Mesenchymal stem cell (in vitro differentiated cells and primary cell): ENCODE measurements at regions not wholly inside any gene's neighbourhood (a gene's known extent, or its start where the extent isn't known, plus 50 kb on each side); places are given as distances from the start of the nearest gene placed in this dataset.

Source experiments
- DNase-seq: peaks from one replicate; pipeline ENCODE4 v3.0.0-alpha.2; 2013
- H2AFZ ChIP-seq: one replicate; pipeline ENCODE4 v1.6.1; 2013; ENCODE audit warnings: low read depth, mild to moderate bottlenecking, control low read depth, inconsistent platforms, low read length, moderate library complexity
- H2AK5ac ChIP-seq: 2 replicates; pipeline ENCODE4 v1.6.1; 2013; ENCODE audit warnings: low read length, moderate library complexity, mild to moderate bottlenecking, inconsistent platforms; ENCODE audit not compliant: severe bottlenecking
- H2BK120ac ChIP-seq: one replicate; pipeline ENCODE4 v1.6.1; 2013; ENCODE audit warnings: low read depth, mild to moderate bottlenecking, inconsistent platforms, low read length, moderate library complexity
- H2BK12ac ChIP-seq, 2 experiments: one replicate each; pipeline ENCODE4 v1.6.1; 2013; ENCODE audit warnings: inconsistent platforms in 2 of 2, low read length in 2 of 2, mild to moderate bottlenecking in 2 of 2, moderate library complexity in 2 of 2, control low read depth in 1 of 2
- H2BK15ac ChIP-seq: one replicate; pipeline ENCODE4 v1.6.1; 2013; ENCODE audit warnings: mild to moderate bottlenecking, low read depth, inconsistent platforms; ENCODE audit not compliant: poor library complexity, severe bottlenecking
- H2BK5ac ChIP-seq: 2 replicates; pipeline ENCODE4 v1.6.1; 2013; ENCODE audit warnings: low read depth, mild to moderate bottlenecking, low read length, control low read depth, inconsistent platforms; ENCODE audit not compliant: poor library complexity, severe bottlenecking
- H3K14ac ChIP-seq, 2 experiments: one replicate each; pipeline ENCODE4 v1.6.1; 2013; ENCODE audit warnings: inconsistent platforms in 2 of 2, low read length in 2 of 2, control low read depth in 1 of 2, mild to moderate bottlenecking in 1 of 2, moderate library complexity in 1 of 2
- H3K18ac ChIP-seq, 2 experiments: one replicate each; pipeline ENCODE4 v1.6.1; 2013; ENCODE audit warnings: inconsistent platforms in 2 of 2, low read length in 2 of 2, control low read depth in 1 of 2, low read depth in 1 of 2, mild to moderate bottlenecking in 1 of 2
- H3K23ac ChIP-seq, 2 experiments: one replicate each; pipeline ENCODE4 v1.6.1; 2013; ENCODE audit warnings: inconsistent platforms in 2 of 2, low read length in 2 of 2, mild to moderate bottlenecking in 2 of 2, moderate library complexity in 2 of 2, control low read depth in 1 of 2
- H3K27ac ChIP-seq: 2 replicates; pipeline ENCODE4 v1.5.1; 2013; ENCODE audit warnings: mild to moderate bottlenecking, moderate library complexity, low read length, control low read depth, inconsistent platforms; ENCODE audit not compliant: poor library complexity, severe bottlenecking
- H3K27me3 ChIP-seq, 2 experiments: 2 replicates each; pipeline versions ENCODE4 v1.6.1 to v1.7.0; 2013; ENCODE audit warnings: low read length in 2 of 2, mild to moderate bottlenecking in 2 of 2, moderate library complexity in 2 of 2, control low read depth in 1 of 2, inconsistent platforms in 1 of 2; ENCODE audit not compliant: control insufficient read depth in 1 of 2, insufficient read depth in 1 of 2
- H3K36me3 ChIP-seq, 2 experiments: 2 replicates each; pipeline versions ENCODE4 v1.6.1 to v1.7.0; 2013; ENCODE audit warnings: low read length in 2 of 2, control low read depth in 1 of 2, inconsistent platforms in 1 of 2, low read depth in 1 of 2, mild to moderate bottlenecking in 1 of 2; ENCODE audit not compliant: insufficient read depth in 2 of 2, control insufficient read depth in 1 of 2
- H3K4ac ChIP-seq, 2 experiments: one replicate each; pipeline ENCODE4 v1.6.1; 2013; ENCODE audit warnings: inconsistent platforms in 2 of 2, low read length in 2 of 2, mild to moderate bottlenecking in 2 of 2, moderate library complexity in 2 of 2, control low read depth in 1 of 2, low read depth in 1 of 2
- H3K4me1 ChIP-seq: 2 replicates; pipeline ENCODE4 v1.6.1; 2013; ENCODE audit warnings: low read depth, low read length, control low read depth; ENCODE audit not compliant: control insufficient read depth, insufficient read depth
- H3K4me2 ChIP-seq: 2 replicates; pipeline ENCODE4 v1.6.1; 2013; ENCODE audit warnings: low read length, mild to moderate bottlenecking, inconsistent platforms; ENCODE audit not compliant: poor library complexity, severe bottlenecking
- H3K4me3 ChIP-seq, 2 experiments: 2 replicates each; pipeline versions ENCODE4 v1.5.1 to v1.7.0; 2013; ENCODE audit warnings: low read length in 2 of 2, mild to moderate bottlenecking in 2 of 2, control low read depth in 1 of 2, low read depth in 1 of 2; ENCODE audit not compliant: insufficient read depth in 1 of 2
- H3K79me1 ChIP-seq: replicated peaks from 2 replicates; pipeline ENCODE4 v1.6.1; 2013; ENCODE audit warnings: mild to moderate bottlenecking, control low read depth, low read length, inconsistent platforms; ENCODE audit not compliant: poor library complexity, severe bottlenecking
- H3K9ac ChIP-seq: 2 replicates; pipeline ENCODE4 v1.7.0; 2013; ENCODE audit warnings: mild to moderate bottlenecking, low read length, moderate library complexity
- H3K9me3 ChIP-seq: 2 replicates; pipeline ENCODE4 v1.7.0; 2013; ENCODE audit warnings: mild to moderate bottlenecking, low read length; ENCODE audit not compliant: control insufficient read depth
- H4K8ac ChIP-seq: one replicate; pipeline ENCODE4 v1.6.1; 2013; ENCODE audit warnings: inconsistent platforms, mild to moderate bottlenecking, low read length, moderate library complexity
- H4K91ac ChIP-seq: one replicate; pipeline ENCODE4 v1.6.1; 2013; ENCODE audit warnings: mild to moderate bottlenecking, low read length, inconsistent platforms
- WGBS: methylation state at CpG from one replicate; pipeline ENCODE4 v1.1.7; 2013; ENCODE audit warnings: mixed read lengths; 5-methylcytosine and 5-hydroxymethylcytosine counted together

GRCh38 chr3:159841766-159842165, 146.9 kb upstream of the IL12A start:
- Histone ChIP-seq H3K9me3 (no peaks in the 10 kb centered on the region), H4K8ac (no peak overlapping the region), H3K4me3 (no peak overlapping the region), H3K27ac (no peak overlapping the region), H2AK5ac (no peak overlapping the region), H2BK120ac (no peak overlapping the region), H2BK15ac (no peak overlapping the region), H3K4me2 (no peak overlapping the region), H2BK12ac (no peak overlapping the region), H2AFZ (no peak overlapping the region), H3K9ac (no peak overlapping the region), H3K23ac (no peak overlapping the region), H3K14ac (no peak overlapping the region), H3K4ac (no peak overlapping the region), H3K27me3 (no peaks in the 10 kb centered on the region), H3K4me1 (peaks cover 15% of the 10 kb centered on the region), H3K36me3 (no peaks in the 10 kb centered on the region), H4K91ac (no peak overlapping the region), H3K18ac (no peak overlapping the region), H3K79me1 (peaks cover 7% of the 10 kb centered on the region), H2BK5ac (no peak overlapping the region)
- DNase-seq = no peak
- no CpG with 5 or more reads among the region's 1 CpG for WGBS

GRCh38 chr3:159843840-159844730, 144.6 kb upstream of the IL12A start:
- Histone ChIP-seq H2BK12ac (peak overlapping the region in 1 of 2 experiments; percentile 54), H3K4me1 (peaks cover 14% of the 10 kb centered on the region), H3K79me1 (peaks cover 9% of the 10 kb centered on the region), H3K36me3 (no peaks in the 10 kb centered on the region), H2AK5ac (no peak overlapping the region), H4K91ac (no peak overlapping the region), H3K9ac (no peak overlapping the region), H3K27ac (peak overlapping the region; percentile 20), H3K14ac (no peak overlapping the region), H2BK15ac (no peak overlapping the region), H3K4me2 (no peak overlapping the region), H2BK120ac (no peak overlapping the region), H4K8ac (peak overlapping the region; percentile 8), H3K27me3 (no peaks in the 10 kb centered on the region), H2BK5ac (no peak overlapping the region), H3K23ac (no peak overlapping the region), H3K18ac (peak overlapping the region; percentile 34 to 73), H2AFZ (no peak overlapping the region), H3K4ac (peak overlapping the region in 1 of 2 experiments; percentile 94), H3K9me3 (no peaks in the 10 kb centered on the region), H3K4me3 (no peak overlapping the region)
- 36% methylated on average over 2 of the region's 7 CpGs for WGBS
- peak; percentile 78 for DNase-seq

GRCh38 chr3:159844801-159845261, 143.8 kb upstream of the IL12A start:
- peak overlapping the region in 1 of 2 experiments; percentile 61 for H3K14ac ChIP-seq
- no peak overlapping the region for H3K4me2 ChIP-seq
- H3K4me3 ChIP-seq = no peak overlapping the region
- no peak overlapping the region for H3K9ac ChIP-seq
- no peaks in the 10 kb centered on the region for H3K9me3 ChIP-seq
- H3K27ac ChIP-seq = peak overlapping the region; percentile 20
- H2BK5ac ChIP-seq = no peak overlapping the region
- H3K4me1 ChIP-seq = peaks cover 12% of the 10 kb centered on the region
- H3K23ac ChIP-seq = peak overlapping the region in 1 of 2 experiments; percentile 2
- H4K91ac ChIP-seq = no peak overlapping the region
- peaks cover 11% of the 10 kb centered on the region for H3K79me1 ChIP-seq
- WGBS = 64% methylated on average over 3 of the region's 4 CpGs
- H2BK120ac ChIP-seq = no peak overlapping the region
- no peaks in the 10 kb centered on the region for H3K36me3 ChIP-seq
- peak overlapping the region; percentile 1 for H2AK5ac ChIP-seq
- DNase-seq = peak; percentile 56
- no peak overlapping the region for H4K8ac ChIP-seq
- peak overlapping the region; percentile 3 to 58 for H3K18ac ChIP-seq
- peak overlapping the region in 1 of 2 experiments; percentile 19 for H3K4ac ChIP-seq
- peak overlapping the region in 1 of 2 experiments; percentile 65 for H2BK12ac ChIP-seq
- no peak overlapping the region for H2BK15ac ChIP-seq
- H2AFZ ChIP-seq = no peak overlapping the region
- no peaks in the 10 kb centered on the region for H3K27me3 ChIP-seq

GRCh38 chr3:159845737-159846136, 142.9 kb upstream of the IL12A start:
- no peaks in the 10 kb centered on the region for H3K9me3 ChIP-seq
- H3K18ac ChIP-seq = no peak overlapping the region
- H3K4me1 ChIP-seq = peaks cover 13% of the 10 kb centered on the region
- no peak overlapping the region for H2BK15ac ChIP-seq
- H3K27ac ChIP-seq = peak overlapping the region; percentile 18
- H4K91ac ChIP-seq = peak overlapping the region; percentile 52
- no peak overlapping the region for H2BK5ac ChIP-seq
- no peak overlapping the region for H2BK12ac ChIP-seq
- no peak overlapping the region for H3K4me3 ChIP-seq
- H4K8ac ChIP-seq = no peak overlapping the region
- H3K4ac ChIP-seq = peak overlapping the region in 1 of 2 experiments; percentile 76
- H3K36me3 ChIP-seq = no peaks in the 10 kb centered on the region
- peaks cover 13% of the 10 kb centered on the region for H3K79me1 ChIP-seq
- H3K23ac ChIP-seq = no peak overlapping the region
- 97% methylated on average over 3 of the region's 3 CpGs for WGBS
- DNase-seq = no peak
- no peak overlapping the region for H3K4me2 ChIP-seq
- no peak overlapping the region for H3K14ac ChIP-seq
- H2BK120ac ChIP-seq = no peak overlapping the region
- peak overlapping the region; percentile 79 for H2AK5ac ChIP-seq
- H2AFZ ChIP-seq = no peak overlapping the region
- H3K27me3 ChIP-seq = no peaks in the 10 kb centered on the region
- H3K9ac ChIP-seq = no peak overlapping the region
